Osteocyte (in vitro differentiated cells): ENCODE measurements at regions not wholly inside any gene's neighbourhood (a gene's known extent, or its start where the extent isn't known, plus 50 kb on each side); places are given as distances from the start of the nearest gene placed in this dataset.
"Not testable (repeated sequence)": the region's sequence is repeated elsewhere in the genome, so short reads cannot be mapped to it uniquely, and the experiment has no call there.

ENCODE experiments used
- DNase-seq: peaks from one replicate; pipeline ENCODE4 v3.0.0; 2021; ENCODE audit warnings: mixed read lengths; ENCODE audit not compliant: unreplicated experiment; ENCODE audit errors: extremely low spot score
- H3K27ac Mint-ChIP-seq: one replicate; pipeline ENCODE4 v1.8.0; 2021; ENCODE audit warnings: mild to moderate bottlenecking, mixed read lengths; ENCODE audit not compliant: unreplicated experiment
- H3K27me3 Mint-ChIP-seq: one replicate; pipeline ENCODE4 v1.8.0; 2021; ENCODE audit warnings: mixed read lengths; ENCODE audit not compliant: unreplicated experiment
- H3K36me3 Mint-ChIP-seq: one replicate; pipeline ENCODE4 v1.8.0; 2021; ENCODE audit warnings: mixed read lengths; ENCODE audit not compliant: unreplicated experiment
- H3K4me1 Mint-ChIP-seq: one replicate; pipeline ENCODE4 v1.8.0; 2021; ENCODE audit warnings: mixed read lengths; ENCODE audit not compliant: unreplicated experiment
- H3K4me3 Mint-ChIP-seq: one replicate; pipeline ENCODE4 v1.8.0; 2021; ENCODE audit warnings: mild to moderate bottlenecking, moderate library complexity, mixed read lengths; ENCODE audit not compliant: unreplicated experiment
- H3K9me3 Mint-ChIP-seq: one replicate; pipeline ENCODE4 v1.8.0; 2021; ENCODE audit warnings: mixed read lengths; ENCODE audit not compliant: unreplicated experiment
- TF ChIP-seq, protein P1 (sequence below): fragments of 200-600 bp; sonication (generic); IDR thresholded peaks from 2 replicates; pipeline ENCODE4 v1.5.0; 2021; ENCODE audit warnings: antibody characterized with exemption, mild to moderate bottlenecking, moderate library complexity

GRCh38 chr2:120541553-120541932 is 194.1 kb upstream of the GLI2 start:
- no peak overlapping the region for H3K27ac Mint-ChIP-seq
- no peak for DNase-seq

DNA sequence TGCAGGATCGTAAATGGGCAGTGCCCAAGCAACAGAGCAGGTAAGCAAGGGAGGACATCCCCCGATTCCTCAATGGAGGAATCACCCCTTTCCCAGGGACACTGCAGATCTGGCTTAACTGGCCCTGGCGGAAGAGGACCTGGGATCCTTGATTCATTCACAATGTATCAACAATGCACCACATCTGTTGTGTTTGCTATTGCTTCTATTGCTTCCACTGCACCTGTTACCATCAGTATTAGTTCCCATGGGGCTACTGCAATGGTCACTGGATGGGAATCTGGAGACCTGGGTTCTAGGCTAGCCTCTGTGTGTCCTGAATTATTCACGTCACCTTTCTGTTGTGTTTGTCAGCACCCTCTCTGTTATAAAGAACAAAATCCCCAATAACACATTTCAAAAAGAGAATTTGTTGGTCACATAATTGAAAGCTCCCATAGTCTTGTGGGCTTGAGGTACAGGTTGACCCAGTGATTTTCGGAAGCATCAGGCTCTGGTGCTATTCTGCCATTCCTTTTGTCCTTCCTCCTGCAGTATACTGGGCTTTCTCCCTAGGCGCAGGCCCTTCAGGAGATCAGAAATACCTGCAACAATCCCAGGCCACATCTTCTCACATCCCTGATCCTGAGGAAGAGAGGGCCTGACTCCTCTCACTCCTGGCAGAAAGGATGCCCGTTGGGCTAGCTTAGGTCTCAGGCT is 193.5 kb upstream of the GLI2 start:
- TF ChIP-seq, protein P1, sequence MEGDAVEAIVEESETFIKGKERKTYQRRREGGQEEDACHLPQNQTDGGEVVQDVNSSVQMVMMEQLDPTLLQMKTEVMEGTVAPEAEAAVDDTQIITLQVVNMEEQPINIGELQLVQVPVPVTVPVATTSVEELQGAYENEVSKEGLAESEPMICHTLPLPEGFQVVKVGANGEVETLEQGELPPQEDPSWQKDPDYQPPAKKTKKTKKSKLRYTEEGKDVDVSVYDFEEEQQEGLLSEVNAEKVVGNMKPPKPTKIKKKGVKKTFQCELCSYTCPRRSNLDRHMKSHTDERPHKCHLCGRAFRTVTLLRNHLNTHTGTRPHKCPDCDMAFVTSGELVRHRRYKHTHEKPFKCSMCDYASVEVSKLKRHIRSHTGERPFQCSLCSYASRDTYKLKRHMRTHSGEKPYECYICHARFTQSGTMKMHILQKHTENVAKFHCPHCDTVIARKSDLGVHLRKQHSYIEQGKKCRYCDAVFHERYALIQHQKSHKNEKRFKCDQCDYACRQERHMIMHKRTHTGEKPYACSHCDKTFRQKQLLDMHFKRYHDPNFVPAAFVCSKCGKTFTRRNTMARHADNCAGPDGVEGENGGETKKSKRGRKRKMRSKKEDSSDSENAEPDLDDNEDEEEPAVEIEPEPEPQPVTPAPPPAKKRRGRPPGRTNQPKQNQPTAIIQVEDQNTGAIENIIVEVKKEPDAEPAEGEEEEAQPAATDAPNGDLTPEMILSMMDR: no peak
- Mint-ChIP-seq H3K36me3 (no peaks in the 10 kb centered on the region), H3K4me1 (peaks cover 51% of the 10 kb centered on the region), H3K27ac (no peak overlapping the region), H3K9me3 (no peaks in the 10 kb centered on the region), H3K27me3 (peaks cover 8% of the 10 kb centered on the region), H3K4me3 (no peak overlapping the region)
- DNase-seq: no peak

More at GRCh38 chr2:120541553-120541932, 194.1 kb upstream of the GLI2 start:
- Mint-ChIP-seq H3K27me3 (peaks cover 8% of the 10 kb centered on the region), H3K36me3 (no peaks in the 10 kb centered on the region), H3K4me3 (no peak overlapping the region), H3K4me1 (peaks cover 49% of the 10 kb centered on the region), H3K9me3 (no peaks in the 10 kb centered on the region)
- TF ChIP-seq, protein P1: no peak

DNA sequence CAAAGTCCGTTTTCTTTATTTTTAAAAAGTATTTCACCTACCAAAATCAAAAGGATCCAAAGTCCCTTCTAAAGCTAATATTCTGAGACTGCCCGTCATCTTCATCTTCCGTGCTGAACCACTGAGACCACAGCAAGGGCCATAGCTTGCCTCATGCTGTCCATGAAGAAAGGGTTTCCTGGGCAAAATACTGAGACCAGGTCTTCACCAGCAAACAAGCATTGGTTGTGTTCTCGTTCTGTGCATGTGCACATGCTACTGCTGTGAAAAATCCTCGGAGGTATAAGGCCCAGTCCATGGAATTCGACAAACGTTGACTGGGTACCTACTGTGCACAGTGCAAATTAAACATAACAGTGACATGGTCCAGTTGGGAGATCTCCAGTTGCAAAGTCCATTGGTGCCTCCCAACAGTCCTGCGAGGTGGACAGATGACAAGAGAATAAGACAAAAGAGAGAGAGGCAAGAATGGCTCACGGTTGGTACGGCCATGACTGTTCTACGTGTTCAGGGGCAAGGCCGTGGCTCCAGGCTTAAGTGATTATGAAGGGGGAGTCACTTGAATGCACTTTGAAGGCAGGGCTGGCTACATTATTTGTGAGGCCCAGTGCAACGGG is 192.6 kb upstream of the GLI2 start:
- Mint-ChIP-seq H3K27me3 (peaks cover 8% of the 10 kb centered on the region), H3K4me3 (no peak overlapping the region), H3K4me1 (peaks cover 58% of the 10 kb centered on the region), H3K9me3 (no peaks in the 10 kb centered on the region), H3K36me3 (no peaks in the 10 kb centered on the region), H3K27ac (no peak overlapping the region)
- TF ChIP-seq, protein P1: no peak
- no peak for DNase-seq

DNA sequence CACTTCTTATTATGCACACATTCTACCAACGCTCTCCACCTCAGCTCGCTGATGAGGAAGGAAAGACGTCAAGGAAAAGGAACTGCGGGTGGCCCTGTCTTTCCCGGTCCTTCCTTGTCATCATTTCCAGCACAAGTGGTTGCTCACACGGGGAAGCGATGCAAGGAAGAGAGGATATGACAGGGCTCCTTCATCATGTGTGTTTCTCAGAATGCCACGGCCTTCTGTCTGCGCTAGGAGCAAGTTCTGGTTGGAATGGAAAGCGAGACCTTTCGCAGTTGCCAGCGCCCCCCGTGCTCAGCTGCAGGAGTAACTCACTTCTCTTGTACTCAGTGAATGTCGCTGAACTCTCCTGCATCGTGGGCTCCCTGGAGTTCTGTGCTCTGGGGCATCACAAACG is 191.8 kb upstream of the GLI2 start:
- peaks cover 53% of the 10 kb centered on the region for H3K4me1 Mint-ChIP-seq

GRCh38 chr2:120544522-120544921 is 191.1 kb upstream of the GLI2 start:
- DNase-seq: no peak
- no peak overlapping the region for H3K4me3 Mint-ChIP-seq
- no peak overlapping the region for H3K27ac Mint-ChIP-seq
- peaks cover 8% of the 10 kb centered on the region for H3K27me3 Mint-ChIP-seq
- TF ChIP-seq, protein P1: no peak
- no peaks in the 10 kb centered on the region for H3K9me3 Mint-ChIP-seq
- H3K4me1 Mint-ChIP-seq: peaks cover 48% of the 10 kb centered on the region
- H3K36me3 Mint-ChIP-seq: no peaks in the 10 kb centered on the region

More for the DNA sequence above, 191.8 kb upstream of the GLI2 start:
- no peak overlapping the region for H3K4me3 Mint-ChIP-seq
- no peak overlapping the region for H3K27ac Mint-ChIP-seq
- TF ChIP-seq, protein P1: no peak
- no peak for DNase-seq
- H3K27me3 Mint-ChIP-seq: peaks cover 8% of the 10 kb centered on the region
- no peaks in the 10 kb centered on the region for H3K36me3 Mint-ChIP-seq
- no peaks in the 10 kb centered on the region for H3K9me3 Mint-ChIP-seq

- not testable (repeated sequence) for H3K9me3 Mint-ChIP-seq, H3K27me3 Mint-ChIP-seq, H3K36me3 Mint-ChIP-seq, H3K4me3 Mint-ChIP-seq, DNase-seq, H3K27ac Mint-ChIP-seq
- H3K4me1 Mint-ChIP-seq: peaks cover 43% of the 10 kb centered on the region
These were observed 190.7 kb upstream of the GLI2 start for GRCh38 chr2:120545007-120545406.
